Panc1 (cell line): ENCODE measurements at regions not wholly inside any gene's neighbourhood (a gene's known extent, or its start where the extent isn't known, plus 50 kb on each side); places are given as distances from the start of the nearest gene placed in this dataset.

ENCODE experiments used
- ATAC-seq: fragments of 200-7000 bp; cut with Tn5 transposase; 2 replicates; pipeline ENCODE4 v1.9.1; 2020; ENCODE audit warnings: mild to moderate bottlenecking, moderate library complexity
- BruUV-seq: library from RNA; stranded (reverse); fragments of 400-500 nt; replicated peaks from 2 replicates; lab custom pipeline; 2021; lab: Mats Ljungman, UMichigan
- CTCF ChIA-PET: fragments of 300-600 bp; sonication (Branson Sonifier 250); formaldehyde crosslinking; loops from one replicate; lab custom pipeline; 2022; ENCODE audit warnings: antibody characterized with exemption; lab: Charles Lee
- POLR2A ChIA-PET: fragments of 300-600 bp; sonication (Branson Sonifier 250); formaldehyde crosslinking; loops from one replicate; lab custom pipeline; 2022; ENCODE audit warnings: antibody characterized with exemption; lab: Charles Lee
- DNase-seq: peaks from one replicate; pipeline ENCODE4 v3.0.0-alpha.2; 2010; ENCODE audit warnings: low read depth, low spot score
- H3K27ac ChIP-seq: 2 replicates; pipeline ENCODE4 v1.5.1; 2011; ENCODE audit warnings: mild to moderate bottlenecking, low read length, inconsistent platforms
- H3K27me3 ChIP-seq: fragments of 200-500 bp; sonication (Bioruptor generic); 2 replicates; pipeline ENCODE4 v1.6.0; 2014; ENCODE audit warnings: low read length, inconsistent platforms; ENCODE audit not compliant: control insufficient read depth, insufficient read depth
- H3K36me3 ChIP-seq: fragments of 200-500 bp; sonication (Bioruptor generic); 2 replicates; pipeline ENCODE4 v1.5.1; 2014; ENCODE audit warnings: inconsistent platforms, mild to moderate bottlenecking, low read length, moderate library complexity; ENCODE audit not compliant: control insufficient read depth, insufficient read depth
- H3K4me1 ChIP-seq: 2 replicates; pipeline ENCODE4 v1.5.1; 2011; ENCODE audit warnings: inconsistent platforms, mild to moderate bottlenecking, low read length, moderate library complexity; ENCODE audit not compliant: control insufficient read depth, insufficient read depth
- H3K4me3 ChIP-seq, 2 experiments: 2 replicates each; pipeline ENCODE4 v1.5.1; 2011 to 2012; ENCODE audit warnings: low read depth in 2 of 2, low read length in 2 of 2, mild to moderate bottlenecking in 2 of 2, inconsistent platforms in 1 of 2, moderate library complexity in 1 of 2
- H3K9me3 ChIP-seq: fragments of 200-500 bp; sonication (Bioruptor generic); 2 replicates; pipeline ENCODE4 v1.5.1; 2014; ENCODE audit warnings: low read depth, mild to moderate bottlenecking, inconsistent platforms, low read length, moderate library complexity; ENCODE audit not compliant: control insufficient read depth, insufficient read depth
- CTCF ChIP-seq: fragments of 450-650 bp; IDR thresholded peaks from 2 replicates; pipeline ENCODE4 v1.5.1; 2017; ENCODE audit warnings: mild to moderate bottlenecking
- POLR2AphosphoS5 ChIP-seq: IDR thresholded peaks from 2 replicates; pipeline ENCODE4 v1.6.1; 2012; ENCODE audit warnings: mild to moderate bottlenecking, low read depth, low read length, moderate library complexity
- REST ChIP-seq, 2 experiments: IDR thresholded peaks; 2 replicates each; pipeline ENCODE4 v1.6.1; 2011 to 2012; ENCODE audit warnings: low read depth in 2 of 2, control low read depth in 1 of 2, low read length in 1 of 2, mild to moderate bottlenecking in 1 of 2, moderate library complexity in 1 of 2; ENCODE audit not compliant: insufficient read depth in 1 of 2
- SIN3A ChIP-seq: IDR thresholded peaks from 2 replicates; pipeline ENCODE4 v1.6.1; 2012; ENCODE audit warnings: low read depth, mild to moderate bottlenecking, low read length, moderate library complexity, borderline replicate concordance; ENCODE audit not compliant: insufficient read depth
- TCF7L2 ChIP-seq: IDR thresholded peaks from 2 replicates; pipeline ENCODE4 v1.6.1; 2011; ENCODE audit warnings: mild to moderate bottlenecking, low read depth, low read length, inconsistent platforms
- in situ Hi-C: cut with HindIII; loops from 2 replicates; pipeline ENCODE4 v1.10.0; 2016; ENCODE audit warnings: low sequenced_read_pairs, low pct_unique_long_range_greater_than_20kb
- intact Hi-C: fragments of 100-400 bp; cut with micrococcal nuclease; formaldehyde crosslinking; loops from one replicate; pipeline ENCODE4 v1.10.0; 2022; ENCODE audit not compliant: unreplicated experiment

GRCh38 chr6:140847262-140847645 lies 1285.5 kb upstream of the GJE1 start:
- intact Hi-C loops = no loop called here
- ChIA-PET POLR2A (no interaction called here), CTCF (no interaction called here)
- Histone ChIP-seq H3K4me3 (no peak overlapping the region), H3K4me1 (no peaks in the 10 kb centered on the region), H3K27me3 (no peaks in the 10 kb centered on the region), H3K36me3 (no peaks in the 10 kb centered on the region), H3K9me3 (no peaks in the 10 kb centered on the region; the same call in 1 of the 2 replicates), H3K27ac (no peak overlapping the region)
- in situ Hi-C loops = no loop called here
- no peak for TF ChIP-seq REST (IDR thresholded peaks at IDR 0.05; ENCODE audit: insufficient read depth in 1 of 2, low read depth in 2 of 2, low read length in 1 of 2)
- BruUV-seq = no TSS peak
- no peak for ATAC-seq
- no peak for DNase-seq

- H3K27me3 ChIP-seq = no peaks in the 10 kb centered on the region
- no peak overlapping the region for H3K27ac ChIP-seq
- no peak overlapping the region for H3K4me3 ChIP-seq
- BruUV-seq = no TSS peak
- no peak for DNase-seq
- in situ Hi-C loops = no loop called here
- no peak for ATAC-seq
- H3K9me3 ChIP-seq = no peaks in the 10 kb centered on the region; the same call in 1 of the 2 replicates
- no peaks in the 10 kb centered on the region for H3K4me1 ChIP-seq
- no peaks in the 10 kb centered on the region for H3K36me3 ChIP-seq
- ChIA-PET POLR2A (no interaction called here), CTCF (no interaction called here)
- TF ChIP-seq TCF7L2 (no peak), REST (IDR thresholded peaks at IDR 0.05; ENCODE audit: insufficient read depth in 1 of 2, low read depth in 2 of 2, low read length in 1 of 2) (no peak), POLR2AphosphoS5 (no peak), SIN3A (no peak), CTCF (no peak)
- intact Hi-C loops = no loop called here
Observed at GRCh38 chr6:140846503-140847261, 1286.0 kb upstream of the GJE1 start.
